ENCODE measurements at regions not wholly inside any gene's neighbourhood (a gene's known extent, or its start where the extent isn't known, plus 50 kb on each side); places are given as distances from the start of the nearest gene placed in this dataset.

DNA sequence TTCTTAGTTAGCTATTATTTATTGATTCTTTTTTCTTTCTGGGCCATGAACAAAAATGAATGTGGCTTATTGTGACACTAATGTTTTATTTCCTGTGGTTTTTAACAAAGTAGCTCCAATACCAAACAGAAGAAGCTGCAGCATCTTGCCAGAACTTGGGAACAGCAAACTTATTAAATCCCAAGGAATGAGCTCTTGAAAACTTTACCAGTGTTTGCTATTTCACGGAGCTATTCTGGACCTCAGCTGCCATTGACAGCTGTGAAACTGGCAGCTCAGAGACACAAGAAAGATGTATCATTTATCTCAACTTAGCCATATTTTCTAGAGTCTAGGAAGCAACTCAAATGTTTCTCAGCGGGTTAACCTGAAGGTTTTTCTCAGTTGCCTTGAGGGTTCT is 91.0 kb upstream of the NEUROD1 start:
- DNase-seq = no peak

DNA sequence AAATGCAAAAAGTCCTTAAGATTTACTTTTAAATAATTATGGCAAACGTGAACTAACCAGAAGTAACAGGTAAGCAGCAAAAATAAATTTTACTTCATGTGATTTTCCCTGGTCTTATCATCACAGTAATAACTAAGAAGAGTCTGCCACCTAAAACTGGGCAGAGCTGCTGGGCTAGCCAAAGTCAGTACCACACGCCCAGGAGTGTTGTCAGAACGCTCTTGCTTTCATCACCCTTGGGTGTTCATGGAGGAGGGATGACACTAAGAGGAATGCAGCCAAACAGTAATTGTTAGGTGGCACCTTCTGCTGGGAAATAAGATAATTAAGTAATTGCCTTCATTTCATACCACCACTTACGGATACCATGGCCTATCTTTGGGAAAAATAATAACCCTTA is 92.0 kb upstream of the NEUROD1 start:
- DNase-seq = peak; percentile 48

DNA sequence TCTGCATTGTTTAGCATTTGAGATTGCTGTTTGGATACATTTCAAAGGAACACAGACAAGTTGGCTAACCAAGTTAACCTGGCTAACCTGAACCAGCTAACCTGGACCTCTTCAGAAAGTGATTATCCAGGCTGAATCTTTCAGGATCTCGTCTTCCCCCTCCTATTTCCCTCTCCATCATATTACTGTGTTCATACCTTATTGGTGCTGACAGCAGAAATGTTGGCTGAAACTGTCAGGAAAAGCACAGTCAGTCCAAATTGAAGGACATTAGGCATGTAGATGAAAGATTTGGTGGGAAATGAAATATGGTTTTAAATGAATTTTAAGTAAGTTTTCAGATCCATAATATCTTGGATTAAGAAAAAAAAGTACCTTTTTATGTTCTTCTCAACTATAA is 92.5 kb upstream of the NEUROD1 start:
- DNase-seq = no peak

DNA sequence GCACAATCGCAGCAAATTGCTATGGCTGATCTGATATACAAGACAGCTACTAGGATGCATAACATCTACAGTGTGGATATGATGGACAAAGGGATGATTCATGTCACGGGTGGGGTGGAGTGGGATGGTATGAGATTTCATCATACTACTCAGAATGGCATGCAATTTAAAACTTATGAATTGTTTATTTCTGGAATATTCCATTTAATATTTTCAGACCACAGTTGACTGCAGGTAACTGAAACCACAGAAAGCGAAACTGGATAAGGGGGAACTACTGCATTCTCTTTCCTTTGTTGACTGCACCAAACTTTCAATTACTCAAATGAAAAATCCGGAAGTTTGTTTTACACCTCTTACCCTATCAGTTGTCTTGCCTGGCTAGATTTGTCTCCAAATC is 94.4 kb upstream of the NEUROD1 start:
- no peak for DNase-seq

DNA sequence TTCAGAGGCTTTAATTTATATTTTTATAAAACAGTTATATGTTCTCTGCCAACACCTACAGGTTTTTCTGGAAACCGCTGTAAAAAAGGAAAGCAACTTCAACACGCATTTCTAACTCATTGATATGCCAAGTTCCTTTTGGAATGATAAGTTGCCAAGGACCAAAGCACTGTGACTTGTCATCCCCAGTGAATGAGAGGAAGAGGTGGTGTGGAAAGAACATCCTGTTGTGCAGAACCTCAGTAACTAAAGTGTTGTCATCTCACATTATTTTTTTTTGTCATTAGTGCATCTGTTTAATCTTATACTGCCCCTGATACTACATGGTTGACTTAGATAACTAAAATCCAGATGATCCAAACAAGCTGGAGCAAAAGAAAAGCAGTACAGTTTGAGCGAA is 96.0 kb upstream of the NEUROD1 start:
- no peak for DNase-seq

DNA sequence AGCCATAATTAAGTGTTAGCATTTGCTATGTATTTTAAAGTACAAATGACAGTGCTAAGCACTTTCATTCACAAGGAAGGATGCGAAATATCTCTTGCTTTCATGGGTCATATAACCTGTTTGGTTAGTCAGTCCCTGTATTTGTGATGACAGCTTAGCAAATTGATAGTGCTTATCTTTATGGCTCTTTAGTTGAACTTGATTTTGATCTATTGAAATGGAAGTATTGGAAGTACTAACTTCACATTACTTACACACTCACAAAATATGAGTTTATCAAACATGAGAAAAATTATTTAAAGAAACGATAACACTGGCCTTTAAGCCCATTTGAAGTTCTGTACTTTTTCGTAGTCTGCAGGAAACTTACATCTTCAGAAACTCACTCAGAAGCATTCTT is 97.4 kb upstream of the NEUROD1 start:
- DNase-seq = no peak

DNA sequence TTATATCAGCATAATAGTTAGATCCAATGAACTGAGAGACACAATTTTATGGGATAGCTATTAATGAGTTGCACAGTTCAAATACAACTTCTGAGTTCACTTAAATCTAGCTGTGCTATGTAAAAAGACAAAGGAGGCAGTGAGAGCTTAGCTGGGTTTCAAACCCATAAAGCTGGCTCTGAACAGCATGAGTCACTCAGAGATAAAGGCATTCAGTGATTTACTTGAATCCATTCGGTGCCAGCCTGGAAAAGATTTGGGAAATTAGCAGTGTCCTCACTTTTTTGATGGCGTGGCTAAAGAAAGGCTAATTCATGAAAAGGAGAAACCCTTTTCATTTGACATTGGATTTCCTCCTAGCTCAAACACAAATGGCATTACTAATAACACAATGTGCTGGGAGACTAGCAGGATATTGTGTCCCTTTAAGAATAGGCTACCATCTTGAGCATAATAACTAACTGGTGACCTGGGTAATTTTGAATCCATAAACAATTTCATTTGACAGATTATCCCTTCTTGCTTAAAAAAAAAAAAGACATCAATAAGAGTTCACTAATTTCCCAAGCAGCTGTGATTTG is 98.4 kb upstream of the NEUROD1 start:
- no peak for DNase-seq

DNA sequence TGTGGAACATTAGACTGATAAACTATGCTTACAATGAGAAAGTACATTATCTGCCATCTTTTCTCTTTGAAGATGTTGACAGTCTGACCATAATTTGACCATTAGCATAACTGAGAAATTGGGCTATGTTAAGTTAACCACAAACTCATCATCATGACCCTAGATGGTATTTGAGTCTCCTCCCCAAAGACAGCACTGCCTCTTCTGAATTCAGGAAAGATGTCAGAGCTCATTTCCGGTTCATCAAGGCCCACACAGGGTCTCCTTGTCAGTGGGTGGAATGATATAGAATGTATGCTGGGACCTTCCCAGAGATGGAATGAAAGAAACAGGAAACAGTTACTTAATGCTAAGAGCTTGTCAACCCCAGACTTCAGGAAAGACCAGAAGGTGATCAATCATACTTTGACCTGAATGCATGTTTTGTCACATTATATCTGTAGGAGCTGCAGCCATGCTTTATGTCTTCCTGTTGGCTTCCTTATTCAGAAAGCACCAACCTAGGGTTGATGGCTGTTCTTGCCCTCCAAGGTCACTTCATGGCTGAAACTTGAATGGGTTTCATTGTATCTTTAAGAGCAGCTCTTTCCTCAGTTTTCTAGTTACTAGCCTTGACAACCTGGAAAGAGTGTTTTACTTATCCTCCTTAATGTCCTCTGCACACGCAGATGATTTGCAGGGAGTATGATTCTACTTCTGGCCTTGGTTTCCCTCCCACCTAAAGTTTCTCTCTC is 99.1 kb upstream of the NEUROD1 start:
- DNase-seq = no peak

DNA sequence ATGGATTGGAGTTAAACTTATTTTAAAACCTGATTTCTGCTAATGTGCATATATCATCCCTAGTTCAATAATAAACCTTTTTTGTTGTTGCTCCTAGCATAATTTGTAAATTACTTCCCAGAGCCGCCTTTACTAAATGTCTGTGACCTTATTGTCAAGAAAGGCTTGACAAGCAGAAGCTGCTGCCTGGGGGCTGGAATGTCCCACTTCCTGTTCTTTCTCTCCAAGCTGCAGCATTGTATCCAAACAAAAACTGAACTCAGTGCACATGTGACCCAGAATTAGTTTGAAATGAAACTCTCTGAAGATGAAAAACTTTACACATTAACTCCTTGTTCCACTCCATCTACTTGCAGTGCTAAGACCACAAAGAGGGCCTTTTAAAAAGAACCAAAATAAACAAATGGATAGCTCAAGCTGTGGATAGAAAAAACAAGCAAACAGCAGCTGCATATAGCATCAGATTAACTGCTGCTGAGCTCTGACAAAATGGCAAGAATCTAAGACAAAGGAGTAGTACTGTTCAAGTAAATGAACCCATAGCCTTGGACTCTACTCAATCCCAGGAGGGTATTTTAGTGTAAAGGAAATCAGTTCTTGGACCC is 99.8 kb upstream of the NEUROD1 start:
- peak; percentile 5 for DNase-seq

DNA sequence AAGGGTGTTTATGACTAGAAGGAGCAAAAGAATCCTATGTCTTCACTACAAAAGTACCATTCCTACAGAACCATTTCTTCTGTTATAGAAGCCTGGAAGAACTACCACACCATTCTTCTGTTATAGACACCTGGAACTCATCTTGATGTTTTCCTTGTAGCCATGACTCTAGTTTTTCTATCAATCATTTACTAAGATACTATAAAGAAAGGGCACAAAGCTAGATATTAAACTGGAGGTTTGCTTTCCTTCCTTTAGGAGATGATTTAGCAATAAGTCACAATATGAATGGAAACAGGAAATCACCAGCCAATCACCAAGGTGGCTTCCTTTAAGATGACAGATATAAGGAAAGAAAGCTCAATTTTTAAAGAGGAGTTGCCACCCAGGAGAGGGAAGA is 100.3 kb upstream of the NEUROD1 start:
- no peak for DNase-seq

DNA sequence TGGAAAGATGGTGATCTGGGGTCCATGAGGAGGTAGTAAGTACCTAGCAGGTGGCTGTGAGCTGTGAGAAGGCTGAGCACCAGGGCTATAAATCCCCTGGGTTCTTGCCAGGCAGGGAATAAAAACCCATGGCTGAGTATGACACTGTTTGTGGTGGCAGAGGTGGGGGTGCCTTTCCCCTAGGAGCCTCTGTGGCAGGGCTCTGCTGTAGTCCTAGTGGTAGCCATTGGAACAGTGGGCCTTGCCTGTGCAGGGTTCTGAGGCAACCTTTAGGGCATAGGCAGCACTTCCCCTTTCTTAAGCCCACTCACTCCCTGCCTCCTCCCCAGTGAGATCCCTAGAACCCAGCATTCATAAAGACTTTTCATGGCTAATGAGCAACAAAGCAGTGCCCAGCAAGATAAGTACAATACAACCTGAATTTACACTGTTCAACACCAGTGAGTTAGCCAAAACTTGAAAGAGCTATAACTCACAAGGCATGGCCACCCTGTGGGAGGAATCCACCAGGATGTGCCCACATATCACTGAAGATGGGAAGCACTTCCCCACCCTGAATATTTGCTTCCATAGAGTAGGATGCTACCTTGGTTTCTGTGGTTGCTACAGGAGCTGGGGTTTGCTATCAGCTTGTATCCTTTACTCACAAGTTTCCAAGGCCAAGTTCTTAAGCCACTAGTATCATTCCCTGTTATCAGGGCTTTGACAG is 100.9 kb upstream of the NEUROD1 start:
- DNase-seq = no peak

DNA sequence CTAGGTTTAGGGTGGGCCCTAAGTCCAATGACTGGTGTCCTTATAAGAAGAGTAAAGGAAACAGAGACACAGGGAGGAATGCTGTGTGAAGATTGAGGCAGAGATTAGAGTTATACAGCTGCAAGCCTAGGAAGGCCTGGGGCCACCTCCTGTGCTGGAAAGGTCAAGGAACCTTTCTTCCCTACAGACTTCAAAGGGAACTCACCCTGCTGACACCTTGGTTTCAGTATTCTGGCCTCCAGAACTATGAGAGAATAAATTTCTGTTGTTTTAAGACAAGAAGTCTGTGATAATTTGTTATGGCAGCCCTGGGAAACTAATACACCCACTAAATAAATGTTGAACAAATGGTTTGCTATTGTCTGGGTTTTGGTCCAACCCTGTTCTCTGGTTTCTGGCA is 102.3 kb upstream of the NEUROD1 start:
- no peak for DNase-seq

DNA sequence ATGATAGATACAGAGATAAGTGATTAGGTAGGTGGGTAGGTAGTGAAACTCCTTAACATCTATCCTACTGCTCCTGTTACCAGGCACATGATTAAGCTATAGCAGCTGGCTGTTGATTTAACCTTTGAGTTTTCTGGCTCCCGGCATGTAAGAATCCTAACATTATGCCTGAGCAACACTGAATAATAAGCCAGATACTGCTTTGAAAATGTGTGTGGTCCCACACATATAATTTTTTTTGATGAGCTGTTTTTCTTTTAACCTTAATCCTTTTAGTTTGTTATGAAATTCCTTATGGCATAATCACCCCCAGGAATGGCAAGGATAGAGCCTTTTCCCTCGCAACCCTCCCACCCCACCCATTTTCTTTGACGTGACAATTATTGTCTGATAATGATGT is 104.2 kb upstream of the NEUROD1 start:
- DNase-seq = peak; percentile 23

DNA sequence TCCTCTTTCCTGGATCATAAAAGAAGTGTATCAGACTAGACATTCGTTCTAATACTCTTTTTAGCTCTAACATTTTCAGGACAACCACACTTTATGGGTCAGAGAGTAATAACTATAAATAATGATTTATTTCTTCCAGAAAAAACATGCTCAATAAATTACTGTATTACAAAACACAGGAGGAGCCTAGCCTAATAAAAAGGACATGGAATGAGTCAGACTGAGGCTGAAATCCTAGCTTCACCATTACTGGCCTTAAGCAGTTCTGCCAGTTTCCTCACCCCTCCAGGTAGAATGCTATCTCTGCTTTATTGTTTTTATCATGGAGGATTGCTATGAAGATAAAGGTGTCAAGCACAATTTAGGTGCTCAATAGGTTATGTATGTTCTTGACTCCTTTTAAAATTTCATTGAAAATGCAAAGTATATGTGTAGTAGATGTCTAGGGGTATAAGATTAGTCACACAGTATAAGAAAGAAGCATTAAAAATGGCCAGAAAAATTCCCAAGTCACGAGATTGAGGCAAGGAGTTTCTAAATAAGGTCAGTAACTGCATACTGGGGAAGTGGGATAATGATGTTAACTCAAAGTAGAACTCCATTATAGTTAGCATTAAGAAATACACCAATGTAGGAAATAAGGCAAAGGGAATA is 105.5 kb upstream of the NEUROD1 start:
- DNase-seq = no peak

DNA sequence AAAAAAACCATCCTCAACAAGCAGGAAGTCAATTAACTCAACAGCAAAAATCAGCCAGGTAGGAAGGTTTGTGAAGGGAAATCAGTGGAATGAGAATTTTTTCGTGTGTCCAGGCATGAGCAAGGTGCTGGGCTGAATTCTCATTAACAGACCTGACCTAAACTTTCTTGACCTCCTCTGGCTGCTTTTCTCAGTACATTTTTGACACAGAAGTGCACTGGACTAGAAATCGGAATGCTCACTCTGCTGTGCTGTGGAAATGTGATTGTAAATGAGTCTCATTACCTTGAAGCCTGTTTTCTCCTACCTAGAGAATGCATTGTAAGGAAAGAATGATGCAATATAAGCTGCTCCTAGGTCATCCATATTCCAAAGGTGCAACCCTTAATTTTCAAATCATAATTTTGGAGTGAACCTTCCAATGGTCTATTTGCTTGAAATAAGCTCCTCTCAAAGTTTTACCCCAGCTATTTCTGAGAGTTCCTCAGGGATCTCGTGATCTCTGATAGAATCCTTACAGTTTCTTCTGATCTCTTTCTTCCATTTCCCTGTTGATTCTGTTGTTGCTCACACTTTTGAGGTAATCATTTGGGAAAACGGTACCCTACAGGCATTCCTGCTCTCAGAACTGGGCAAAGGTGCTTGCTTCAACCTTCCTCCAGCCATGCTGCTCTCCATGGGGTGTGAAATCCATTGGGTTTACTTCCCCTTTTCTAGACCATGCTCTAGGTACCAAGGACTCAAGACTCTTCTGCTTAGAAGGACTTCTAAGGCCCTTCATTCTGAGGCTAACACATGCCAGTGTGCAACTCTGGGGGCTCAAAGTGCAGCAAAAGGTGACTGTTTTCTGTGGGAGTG is 104.9 kb upstream of the ITPRID2 start:
- DNase-seq = no peak

DNA sequence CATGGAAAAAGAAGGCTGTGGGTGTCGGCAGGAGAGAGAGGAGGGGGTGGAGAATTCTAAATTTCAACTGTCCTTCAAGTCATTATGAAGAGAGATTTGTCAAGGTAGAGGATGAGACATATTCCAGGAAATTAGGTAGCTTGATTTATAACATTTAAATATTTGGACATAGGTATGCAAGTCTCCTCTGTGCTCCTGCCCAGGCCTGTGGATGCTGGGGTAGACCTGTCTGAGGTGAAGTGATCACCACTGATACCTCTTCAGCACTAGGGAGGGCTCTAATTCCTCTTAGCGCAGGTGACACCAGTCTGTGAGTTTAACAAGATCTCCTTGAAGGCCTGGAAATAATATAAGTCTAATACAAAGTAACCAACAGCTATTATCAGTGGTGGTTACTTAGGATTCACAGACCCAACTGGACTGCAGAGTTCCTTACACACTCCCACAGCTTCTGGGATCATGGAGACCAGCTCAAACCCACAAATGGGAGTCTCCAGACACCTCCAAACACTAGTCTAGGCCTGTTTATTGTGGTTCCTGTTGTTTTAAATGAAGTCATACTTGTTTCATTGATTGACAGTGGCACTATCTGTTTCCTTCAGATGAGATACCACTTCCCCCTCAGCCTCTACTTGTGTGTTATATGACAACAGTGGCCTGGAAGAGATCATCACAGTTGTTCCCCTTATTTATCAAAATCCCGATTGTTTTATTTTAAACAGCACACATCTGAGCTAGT is 104.1 kb upstream of the ITPRID2 start:
- no peak for DNase-seq

DNA sequence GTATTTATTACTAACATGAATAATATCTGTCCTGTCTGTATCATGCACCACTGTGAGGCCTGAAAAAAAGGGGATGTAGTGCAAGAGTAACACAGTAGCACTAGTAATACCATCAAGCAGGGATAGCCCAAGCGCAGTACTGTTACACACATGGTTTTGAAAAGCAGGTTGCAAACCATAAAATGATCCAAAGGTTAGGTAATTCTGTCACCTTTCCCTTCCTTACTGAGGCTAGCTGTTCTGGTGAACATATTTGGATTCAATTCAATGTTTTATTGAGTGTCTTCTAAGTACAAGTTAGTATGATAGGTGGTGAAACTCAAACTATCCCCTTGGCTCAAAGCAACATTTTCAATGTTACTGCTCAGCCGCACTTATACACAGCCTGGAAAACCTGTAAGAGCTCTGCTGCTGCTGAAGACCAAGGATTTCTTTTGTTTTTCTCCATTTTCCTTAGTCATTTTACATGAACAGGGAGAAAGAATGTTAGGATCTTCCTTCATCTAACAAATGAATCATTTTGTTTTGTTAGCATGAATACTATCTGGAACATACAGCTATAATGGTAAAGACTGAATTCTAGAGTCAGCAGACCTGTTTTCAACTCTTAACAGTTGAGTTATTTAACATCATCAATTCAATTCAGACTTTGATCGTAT is 102.5 kb upstream of the ITPRID2 start:
- no peak for DNase-seq

DNA sequence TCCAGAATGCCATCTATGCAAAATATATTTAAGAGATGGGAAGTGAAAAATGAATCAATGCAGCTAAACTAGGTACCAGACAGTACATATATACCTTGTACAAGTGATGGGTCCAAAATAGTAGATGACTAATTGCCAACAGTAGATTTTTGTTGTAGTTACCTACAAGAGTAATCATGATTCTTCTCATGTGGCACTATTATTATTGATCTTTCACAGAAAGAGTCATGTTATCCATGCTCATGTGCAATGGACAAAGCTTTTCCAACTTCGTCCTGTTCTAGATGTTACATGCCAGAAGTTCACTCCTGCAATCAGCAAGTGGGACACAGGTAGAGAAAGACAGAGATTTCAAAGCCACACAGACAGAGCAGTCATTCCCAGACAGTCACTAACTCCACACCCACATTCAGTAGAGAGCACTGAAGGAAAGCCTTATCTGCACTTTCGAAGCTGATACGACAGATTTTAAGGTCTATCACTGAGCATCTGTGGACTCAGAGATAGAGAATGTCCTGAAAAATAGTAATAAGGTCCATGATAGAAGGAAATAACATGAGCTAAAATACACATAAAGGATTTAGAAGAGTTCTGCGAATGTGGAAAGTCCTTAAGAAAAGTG is 101.6 kb upstream of the ITPRID2 start:
- DNase-seq = no peak

DNA sequence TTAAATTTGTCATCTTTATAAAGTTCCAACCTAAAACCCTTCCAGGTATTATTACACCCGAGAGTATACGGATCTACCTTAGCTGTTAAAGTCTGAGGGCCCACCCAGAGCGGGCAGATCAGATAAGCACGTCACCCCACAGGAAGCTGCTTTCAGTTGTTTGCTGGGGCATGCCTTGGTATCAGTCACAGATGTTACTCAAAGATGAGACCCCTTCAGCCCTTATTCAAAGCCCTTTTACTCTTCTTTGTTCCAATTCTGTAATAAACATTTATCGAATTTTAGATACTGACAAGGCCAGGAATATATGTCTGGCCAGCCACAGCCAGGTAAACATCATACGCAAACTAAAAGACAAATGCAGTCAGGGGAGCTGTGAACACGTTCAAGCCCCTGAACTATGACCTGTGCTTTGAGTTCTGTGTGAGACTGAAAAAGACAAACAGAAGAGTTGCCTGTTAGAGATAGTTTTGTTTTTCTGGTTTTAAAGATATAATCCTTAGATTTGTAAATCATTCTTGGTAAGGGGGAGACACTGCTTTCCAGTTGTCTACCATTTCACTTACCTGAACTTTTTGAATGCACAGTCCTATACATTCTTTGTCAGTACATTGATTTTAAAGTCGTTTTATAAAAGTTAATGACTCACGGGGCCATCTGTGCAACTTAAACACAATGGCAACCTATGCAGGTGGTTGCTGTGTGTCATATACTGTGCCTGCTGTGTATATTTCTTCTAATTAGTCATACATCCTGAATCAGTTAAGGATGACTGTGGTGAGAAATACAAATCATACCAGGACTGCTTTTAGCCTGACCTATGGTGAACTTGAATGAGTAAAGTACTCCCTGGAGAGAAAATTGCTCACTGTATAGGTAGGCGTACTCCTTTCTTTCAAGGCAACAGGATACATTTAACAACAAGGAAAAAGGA is 100.5 kb upstream of the ITPRID2 start:
- DNase-seq = no peak

DNA sequence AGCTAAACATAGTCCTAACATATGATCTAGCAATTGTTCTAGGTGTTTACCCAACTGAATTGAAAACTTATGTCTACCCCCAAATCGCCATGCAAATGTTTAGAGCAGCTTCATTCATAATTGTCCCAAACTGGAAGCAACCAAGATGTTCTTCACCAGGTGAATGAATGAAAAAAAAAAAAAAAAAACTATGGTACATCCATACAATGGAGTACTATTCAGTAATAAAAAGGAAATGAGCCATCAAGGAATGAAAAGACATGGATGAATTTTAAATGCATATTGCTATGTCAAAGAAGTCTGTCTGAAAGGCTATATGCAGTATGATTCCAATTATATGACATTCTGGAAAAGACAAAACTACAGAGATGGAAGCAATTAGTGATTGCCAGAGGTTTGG is 98.6 kb upstream of the ITPRID2 start:
- no peak for DNase-seq
